Kidney (tissue), 13 donors: ENCODE measurements at regions not wholly inside any gene's neighbourhood (a gene's known extent, or its start where the extent isn't known, plus 50 kb on each side); places are given as distances from the start of the nearest gene placed in this dataset.

ENCODE experiments used
- DNase-seq, 5 donors: peaks; one replicate each; pipeline ENCODE4 v3.0.0-alpha.2; 2013 to 2020
- FAIRE-seq: peaks from 2 replicates; lab custom pipeline; 2012; peaks lifted over from hg19 to GRCh38; lab: Jason Lieb, UNC
- H3K27ac ChIP-seq, 2 donors: one replicate each; pipeline ENCODE4 v1.7.0; 2013; ENCODE audit warnings: low read depth in 2 of 2, low read length in 2 of 2, inconsistent platforms in 1 of 2
- H3K27me3 ChIP-seq: one replicate; pipeline ENCODE4 v1.7.1; 2013; ENCODE audit warnings: low read length, inconsistent platforms; ENCODE audit not compliant: control insufficient read depth, insufficient read depth
- H3K36me3 ChIP-seq, 3 donors: one replicate each; pipeline versions ENCODE4 v1.7.0 to v1.7.1; 2013; ENCODE audit warnings: low read length in 3 of 3, control low read depth in 1 of 3, inconsistent platforms in 1 of 3; ENCODE audit not compliant: insufficient read depth in 3 of 3, control insufficient read depth in 2 of 3
- H3K4me1 ChIP-seq, 3 donors: one replicate each; pipeline versions ENCODE4 v1.7.0 to v1.7.1; 2013; ENCODE audit warnings: low read length in 3 of 3, inconsistent platforms in 1 of 3, low read depth in 1 of 3; ENCODE audit not compliant: control insufficient read depth in 2 of 3, insufficient read depth in 2 of 3
- H3K4me3 ChIP-seq, 3 donors: one replicate each; pipeline versions ENCODE4 v1.7.0 to v1.8.1; 2013; ENCODE audit warnings: low read length in 3 of 3, control low read depth in 1 of 3, inconsistent platforms in 1 of 3
- H3K9ac ChIP-seq, 3 donors: one replicate each; pipeline versions ENCODE4 v1.7.0 to v1.7.1; 2013; ENCODE audit warnings: low read length in 3 of 3, control low read depth in 1 of 3, inconsistent platforms in 1 of 3
- H3K9me3 ChIP-seq, 3 donors: one replicate each; pipeline versions ENCODE4 v1.7.0 to v1.7.1; 2013; ENCODE audit warnings: low read length in 3 of 3, control low read depth in 1 of 3, inconsistent platforms in 1 of 3; ENCODE audit not compliant: control insufficient read depth in 2 of 3, insufficient read depth in 1 of 3
- intact Hi-C: fragments of 100-400 bp; cut with DNase I; formaldehyde crosslinking; loops from one replicate; pipeline ENCODE4 v1.11.1; 2022
- TF ChIP-seq, protein P1 (sequence below): IDR thresholded peaks from 3 replicates; pipeline ENCODE4 v1.5.1; 2012; ENCODE audit warnings: mild to moderate bottlenecking, moderate library complexity, borderline replicate concordance; ENCODE audit not compliant: insufficient read depth; ENCODE audit errors: extremely low read depth
- donor health status: control.
- donor health status: control.
- donor health status: control.
- donor health status: control.
- donor health status: control.
- donor health status: DM: yes; HTN: yes; CAD: no.
- donor health status: Normal renal cell carcinoma (clear cell type).

DNA sequence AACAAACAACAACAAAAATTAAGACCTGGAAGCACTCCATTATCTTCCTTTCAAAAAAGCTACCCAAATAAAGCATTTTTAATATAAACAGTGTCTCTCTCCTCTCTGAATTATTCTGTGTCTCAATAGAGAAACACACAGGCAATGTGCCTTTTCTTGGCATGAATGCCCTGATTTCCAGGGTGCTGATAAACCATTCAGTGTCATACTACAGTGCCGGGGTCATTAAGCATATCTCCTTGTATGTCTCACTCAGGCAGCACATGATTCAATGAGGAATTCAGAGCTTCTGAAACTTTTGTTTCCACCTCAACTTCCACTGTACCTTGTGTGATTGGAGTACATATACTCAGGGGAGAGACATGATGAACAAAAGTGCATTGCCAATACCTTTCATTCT is 294.0 kb upstream of the SLC24A2 start:
- FAIRE-seq = no peak
- TF ChIP-seq, protein P1, sequence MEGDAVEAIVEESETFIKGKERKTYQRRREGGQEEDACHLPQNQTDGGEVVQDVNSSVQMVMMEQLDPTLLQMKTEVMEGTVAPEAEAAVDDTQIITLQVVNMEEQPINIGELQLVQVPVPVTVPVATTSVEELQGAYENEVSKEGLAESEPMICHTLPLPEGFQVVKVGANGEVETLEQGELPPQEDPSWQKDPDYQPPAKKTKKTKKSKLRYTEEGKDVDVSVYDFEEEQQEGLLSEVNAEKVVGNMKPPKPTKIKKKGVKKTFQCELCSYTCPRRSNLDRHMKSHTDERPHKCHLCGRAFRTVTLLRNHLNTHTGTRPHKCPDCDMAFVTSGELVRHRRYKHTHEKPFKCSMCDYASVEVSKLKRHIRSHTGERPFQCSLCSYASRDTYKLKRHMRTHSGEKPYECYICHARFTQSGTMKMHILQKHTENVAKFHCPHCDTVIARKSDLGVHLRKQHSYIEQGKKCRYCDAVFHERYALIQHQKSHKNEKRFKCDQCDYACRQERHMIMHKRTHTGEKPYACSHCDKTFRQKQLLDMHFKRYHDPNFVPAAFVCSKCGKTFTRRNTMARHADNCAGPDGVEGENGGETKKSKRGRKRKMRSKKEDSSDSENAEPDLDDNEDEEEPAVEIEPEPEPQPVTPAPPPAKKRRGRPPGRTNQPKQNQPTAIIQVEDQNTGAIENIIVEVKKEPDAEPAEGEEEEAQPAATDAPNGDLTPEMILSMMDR = no peak
- DNase-seq = no peak
- Histone ChIP-seq H3K27ac (no peak overlapping the region), H3K9ac (no peak overlapping the region), H3K4me1 (no peaks in the 10 kb centered on the region), H3K36me3 (no peaks in the 10 kb centered on the region), H3K9me3 (no peaks in the 10 kb centered on the region), H3K27me3 (no peaks in the 10 kb centered on the region), H3K4me3 (no peak overlapping the region)
- intact Hi-C loops = no loop called here

DNA sequence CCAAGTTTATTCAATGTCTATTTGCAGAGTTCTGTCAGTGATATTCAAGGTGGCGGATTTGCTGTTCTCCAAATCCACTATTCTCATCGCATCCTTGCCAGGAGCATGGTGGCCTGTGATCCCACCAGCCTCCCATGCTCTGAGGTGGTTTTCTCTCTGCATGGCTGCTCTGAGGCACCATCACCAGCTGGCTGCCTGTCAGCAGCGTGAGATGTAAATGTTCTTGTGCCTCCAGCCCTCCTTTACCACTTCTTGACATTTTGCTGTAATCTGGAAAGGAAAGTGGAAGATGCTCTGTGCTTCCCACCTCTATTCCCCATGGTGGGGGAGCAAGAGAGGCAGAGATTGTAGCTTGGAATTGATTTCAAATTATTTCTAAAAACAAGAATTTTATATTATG is 293.6 kb upstream of the SLC24A2 start:
- H3K27ac ChIP-seq = no peak overlapping the region
- TF ChIP-seq, protein P1 = no peak
- no peaks in the 10 kb centered on the region for H3K27me3 ChIP-seq
- no peaks in the 10 kb centered on the region for H3K9me3 ChIP-seq
- H3K4me3 ChIP-seq = no peak overlapping the region
- H3K36me3 ChIP-seq = no peaks in the 10 kb centered on the region
- H3K4me1 ChIP-seq = no peaks in the 10 kb centered on the region
- DNase-seq (no peak), FAIRE-seq (no peak)
- intact Hi-C loops = no loop called here
- no peak overlapping the region for H3K9ac ChIP-seq

DNA sequence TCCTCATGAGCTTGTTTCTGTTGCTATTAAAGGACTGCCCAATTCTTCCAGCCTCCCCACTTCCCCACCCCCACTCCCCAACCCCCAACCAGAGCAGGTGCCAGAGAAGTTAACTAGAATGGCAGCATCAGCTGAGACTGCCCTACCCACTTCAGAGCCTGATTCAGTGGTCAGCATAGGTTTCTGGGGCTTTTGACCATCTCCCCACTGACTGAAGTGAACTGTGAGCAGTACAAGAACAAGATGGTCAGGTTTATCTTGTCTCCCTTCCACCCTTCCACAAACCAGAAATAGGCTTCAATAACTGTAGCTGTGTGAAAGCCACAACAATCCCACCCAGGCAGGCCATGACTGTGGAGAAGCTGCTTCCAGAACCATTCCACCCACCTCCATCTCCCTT is 289.4 kb upstream of the SLC24A2 start:
- no peak overlapping the region for H3K27ac ChIP-seq
- FAIRE-seq = no peak
- H3K4me3 ChIP-seq = no peak overlapping the region
- no peaks in the 10 kb centered on the region for H3K9me3 ChIP-seq
- H3K4me1 ChIP-seq = no peaks in the 10 kb centered on the region
- H3K27me3 ChIP-seq = no peaks in the 10 kb centered on the region
- TF ChIP-seq, protein P1 = no peak
- no peaks in the 10 kb centered on the region for H3K36me3 ChIP-seq
- no peak overlapping the region for H3K9ac ChIP-seq
- no peak for DNase-seq
- intact Hi-C loops = no loop called here

DNA sequence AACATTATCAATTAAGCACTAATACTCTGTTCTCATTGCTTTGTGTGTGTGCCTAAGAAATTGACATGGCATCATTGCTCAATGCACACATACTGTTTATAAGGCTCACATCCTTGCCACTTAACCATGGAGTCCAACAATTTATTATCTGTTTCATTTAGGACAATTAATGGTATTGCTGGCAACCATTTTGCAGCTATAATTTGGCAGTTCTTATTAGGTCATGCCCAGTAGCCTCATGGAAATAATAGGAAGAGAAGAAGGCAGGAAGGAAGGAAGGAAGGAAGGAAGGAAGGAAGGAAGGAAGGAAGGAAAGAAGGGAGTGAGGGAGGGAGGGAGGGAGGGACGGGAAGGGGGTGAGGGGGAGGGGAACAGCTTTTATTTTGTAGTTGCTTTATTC is 285.5 kb upstream of the SLC24A2 start:
- no peaks in the 10 kb centered on the region for H3K9me3 ChIP-seq
- no peak overlapping the region for H3K9ac ChIP-seq
- H3K27me3 ChIP-seq = no peaks in the 10 kb centered on the region
- no peaks in the 10 kb centered on the region for H3K36me3 ChIP-seq
- FAIRE-seq = no peak
- TF ChIP-seq, protein P1 = no peak
- no peak for DNase-seq
- intact Hi-C loops = no loop called here
- H3K4me1 ChIP-seq = no peaks in the 10 kb centered on the region
- no peak overlapping the region for H3K27ac ChIP-seq
- H3K4me3 ChIP-seq = no peak overlapping the region
